Hepatocyte (in vitro differentiated cells): ENCODE measurements at regions not wholly inside any gene's neighbourhood (a gene's known extent, or its start where the extent isn't known, plus 50 kb on each side); places are given as distances from the start of the nearest gene placed in this dataset.

Experiments used
- CTCF ChIP-seq: fragments of 200-600 bp; sonication (generic); IDR thresholded peaks from 2 replicates; pipeline ENCODE4 v1.5.1; 2016; ENCODE audit warnings: antibody characterized with exemption, mild to moderate bottlenecking; ENCODE audit not compliant: poor library complexity
- EZH2 ChIP-seq: fragments of 200-600 bp; sonication (generic); IDR thresholded peaks from 2 replicates; pipeline ENCODE4 v1.6.1; 2016; ENCODE audit warnings: antibody characterized with exemption, mild to moderate bottlenecking, borderline replicate concordance

- TF ChIP-seq CTCF (no peak), EZH2 (no peak)
Observed at GRCh38 chr5:133794771-133795415, 173.5 kb downstream of the C5orf15 start.
